CD4-positive, alpha-beta T cell (primary cell): ENCODE measurements at regions not wholly inside any gene's neighbourhood (a gene's known extent, or its start where the extent isn't known, plus 50 kb on each side); places are given as distances from the start of the nearest gene placed in this dataset.

Experiments used
- ATAC-seq: fragments of 200-7000 bp; cut with Tn5 transposase; one replicate; pipeline ENCODE4 v1.10.0; 2022; ENCODE audit warnings: mild to moderate bottlenecking; ENCODE audit not compliant: poor library complexity
- CTCF ChIA-PET: fragments of 350-600 bp; sonication (Branson Sonifier 250); formaldehyde crosslinking; loops from one replicate; lab custom pipeline; 2021; ENCODE audit warnings: antibody characterized with exemption, inconsistent platforms; lab: Charles Lee
- POLR2A ChIA-PET: fragments of 350-600 bp; sonication (Branson Sonifier 250); formaldehyde crosslinking; loops from one replicate; lab custom pipeline; 2021; ENCODE audit warnings: antibody characterized with exemption, inconsistent platforms; lab: Charles Lee
- DNase-seq, 14 experiments: peaks; one replicate each; pipeline ENCODE4 v3.0.0-alpha.2; 2013 to 2020; ENCODE audit warnings: mixed read lengths in 2 of 14
- H3K27ac ChIP-seq, 2 donors: one replicate each; pipeline versions ENCODE4 v1.5.1 to v1.7.0; 2013; ENCODE audit warnings: low read length in 2 of 2, low read depth in 1 of 2, mild to moderate bottlenecking in 1 of 2
- H3K27me3 ChIP-seq, 2 experiments: 1 replicate in 1 of 2; 2 replicates in 1 of 2; pipeline versions ENCODE4 v1.6.1 to v1.7.0; 2013; ENCODE audit warnings: low read length in 2 of 2, control low read depth in 1 of 2, mild to moderate bottlenecking in 1 of 2, moderate library complexity in 1 of 2; ENCODE audit not compliant: insufficient read depth in 2 of 2, control insufficient read depth in 1 of 2
- H3K36me3 ChIP-seq: one replicate; pipeline ENCODE4 v1.6.1; 2013; ENCODE audit warnings: low read length, control low read depth; ENCODE audit not compliant: insufficient read depth
- H3K4me1 ChIP-seq: one replicate; pipeline ENCODE4 v1.6.1; 2013; ENCODE audit warnings: low read length, control low read depth; ENCODE audit not compliant: insufficient read depth
- H3K4me3 ChIP-seq: one replicate; pipeline ENCODE4 v1.5.1; 2013; ENCODE audit warnings: mild to moderate bottlenecking, low read length, moderate library complexity
- H3K9me3 ChIP-seq, 2 experiments: 1 replicate in 1 of 2; 2 replicates in 1 of 2; pipeline versions ENCODE4 v1.6.1 to v1.7.0; 2013; ENCODE audit warnings: low read length in 2 of 2, mild to moderate bottlenecking in 2 of 2, control low read depth in 1 of 2, moderate library complexity in 1 of 2; ENCODE audit not compliant: control insufficient read depth in 1 of 2, insufficient read depth in 1 of 2
- H3K27ac Mint-ChIP-seq: one replicate; pipeline ENCODE4 v1.8.0; 2020; ENCODE audit warnings: mixed read lengths
- H3K27me3 Mint-ChIP-seq: one replicate; pipeline ENCODE4 v1.8.0; 2021; ENCODE audit warnings: mixed read lengths
- H3K36me3 Mint-ChIP-seq: one replicate; pipeline ENCODE4 v1.8.0; 2021; ENCODE audit warnings: low read depth, mixed read lengths
- H3K4me1 Mint-ChIP-seq: one replicate; pipeline ENCODE4 v1.8.0; 2021; ENCODE audit warnings: low read depth, mixed read lengths
- H3K4me3 Mint-ChIP-seq: one replicate; pipeline ENCODE4 v1.8.0; 2020; ENCODE audit warnings: mild to moderate bottlenecking, mixed read lengths
- H3K9me3 Mint-ChIP-seq: one replicate; pipeline ENCODE4 v1.8.0; 2020; ENCODE audit warnings: mixed read lengths
- intact Hi-C, 2 experiments: fragments of 100-400 bp; cut with DNase I in 1 of 2; cut with micrococcal nuclease in 1 of 2; formaldehyde crosslinking; loops; one replicate each; pipeline versions ENCODE4 v1.15.1 to v1.9.0; 2023 to 2025; cut with DNase I, micrococcal nuclease
- TF ChIP-seq, protein P1 (sequence below): fragments of 200-600 bp; IDR thresholded peaks from one replicate; pipeline ENCODE4 v1.8.0; 2022; ENCODE audit warnings: antibody characterized with exemption, mild to moderate bottlenecking

GRCh38 chr18:39296293-39296888 lies 1730.8 kb upstream of the CELF4 start:
- intact Hi-C loops, result no loop called here
- CTCF ChIA-PET, result no interaction called here
- Mint-ChIP-seq H3K27ac (no peak overlapping the region), H3K4me3 (no peak overlapping the region), H3K9me3 (peaks cover 2% of the 10 kb centered on the region), H3K27me3 (no peaks in the 10 kb centered on the region), H3K36me3 (no peaks in the 10 kb centered on the region), H3K4me1 (no peaks in the 10 kb centered on the region)
- POLR2A ChIA-PET, result no interaction called here
- DNase-seq (no peak), ATAC-seq (no peak)
- peaks cover 0 to 6% of the 10 kb centered on the region in 2 experiments for H3K9me3 ChIP-seq
- no peak overlapping the region for H3K4me3 ChIP-seq
- no peaks in the 10 kb centered on the region for H3K36me3 ChIP-seq
- no peaks in the 10 kb centered on the region for H3K27me3 ChIP-seq
- H3K4me1 ChIP-seq, result no peaks in the 10 kb centered on the region
- TF ChIP-seq, protein P1, sequence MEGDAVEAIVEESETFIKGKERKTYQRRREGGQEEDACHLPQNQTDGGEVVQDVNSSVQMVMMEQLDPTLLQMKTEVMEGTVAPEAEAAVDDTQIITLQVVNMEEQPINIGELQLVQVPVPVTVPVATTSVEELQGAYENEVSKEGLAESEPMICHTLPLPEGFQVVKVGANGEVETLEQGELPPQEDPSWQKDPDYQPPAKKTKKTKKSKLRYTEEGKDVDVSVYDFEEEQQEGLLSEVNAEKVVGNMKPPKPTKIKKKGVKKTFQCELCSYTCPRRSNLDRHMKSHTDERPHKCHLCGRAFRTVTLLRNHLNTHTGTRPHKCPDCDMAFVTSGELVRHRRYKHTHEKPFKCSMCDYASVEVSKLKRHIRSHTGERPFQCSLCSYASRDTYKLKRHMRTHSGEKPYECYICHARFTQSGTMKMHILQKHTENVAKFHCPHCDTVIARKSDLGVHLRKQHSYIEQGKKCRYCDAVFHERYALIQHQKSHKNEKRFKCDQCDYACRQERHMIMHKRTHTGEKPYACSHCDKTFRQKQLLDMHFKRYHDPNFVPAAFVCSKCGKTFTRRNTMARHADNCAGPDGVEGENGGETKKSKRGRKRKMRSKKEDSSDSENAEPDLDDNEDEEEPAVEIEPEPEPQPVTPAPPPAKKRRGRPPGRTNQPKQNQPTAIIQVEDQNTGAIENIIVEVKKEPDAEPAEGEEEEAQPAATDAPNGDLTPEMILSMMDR, result no peak
- no peak overlapping the region for H3K27ac ChIP-seq

DNA sequence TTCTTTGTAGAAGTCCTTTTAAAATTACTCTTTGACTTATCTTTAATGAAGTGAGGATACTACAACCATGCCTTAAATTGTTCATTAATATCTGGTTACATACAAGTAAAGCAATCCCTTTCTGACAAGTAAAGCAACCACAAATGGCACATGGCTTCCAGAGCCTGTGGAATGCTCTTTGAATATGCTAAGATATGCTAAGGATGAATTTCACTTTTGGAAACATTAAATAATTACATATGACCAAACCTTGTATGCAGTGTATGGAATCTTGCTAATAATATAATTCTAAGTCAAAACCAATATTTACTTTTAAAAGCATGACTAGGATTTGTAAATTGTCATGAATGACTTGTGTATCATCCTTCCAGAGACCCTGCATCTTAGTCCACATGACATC lies 1711.2 kb upstream of the CELF4 start:
- Mint-ChIP-seq H3K36me3 (no peaks in the 10 kb centered on the region), H3K4me1 (no peaks in the 10 kb centered on the region), H3K27me3 (no peaks in the 10 kb centered on the region), H3K27ac (no peak overlapping the region), H3K4me3 (no peak overlapping the region), H3K9me3 (no peaks in the 10 kb centered on the region)
- ATAC-seq (no peak), DNase-seq (no peak)
- Histone ChIP-seq H3K36me3 (no peaks in the 10 kb centered on the region), H3K27me3 (no peaks in the 10 kb centered on the region), H3K9me3 (no peaks in the 10 kb centered on the region), H3K4me3 (no peak overlapping the region), H3K27ac (no peak overlapping the region), H3K4me1 (no peaks in the 10 kb centered on the region)
- intact Hi-C loops, result no loop called here
- ChIA-PET CTCF (no interaction called here), POLR2A (no interaction called here)
- TF ChIP-seq, protein P1, result no peak

GRCh38 chr18:39274535-39274934 lies 1708.9 kb upstream of the CELF4 start:
- no peak for ATAC-seq
- CTCF ChIA-PET, result no interaction called here
- H3K4me3 ChIP-seq, result no peak overlapping the region
- no peak overlapping the region for H3K4me3 Mint-ChIP-seq
- no peaks in the 10 kb centered on the region for H3K4me1 Mint-ChIP-seq
- H3K36me3 ChIP-seq, result no peaks in the 10 kb centered on the region
- no peak for DNase-seq
- no peaks in the 10 kb centered on the region for H3K27me3 ChIP-seq
- intact Hi-C loops, result no loop called here
- H3K9me3 Mint-ChIP-seq, result no peaks in the 10 kb centered on the region
- H3K9me3 ChIP-seq, result no peaks in the 10 kb centered on the region
- TF ChIP-seq, protein P1, result no peak
- no peak overlapping the region for H3K27ac Mint-ChIP-seq
- H3K36me3 Mint-ChIP-seq, result no peaks in the 10 kb centered on the region
- H3K27me3 Mint-ChIP-seq, result no peaks in the 10 kb centered on the region
- no peak overlapping the region for H3K27ac ChIP-seq
- no peaks in the 10 kb centered on the region for H3K4me1 ChIP-seq
- POLR2A ChIA-PET, result no interaction called here
